ENCODE measurements at regions not wholly inside any gene's neighbourhood (a gene's known extent, or its start where the extent isn't known, plus 50 kb on each side); places are given as distances from the start of the nearest gene placed in this dataset.

DNA sequence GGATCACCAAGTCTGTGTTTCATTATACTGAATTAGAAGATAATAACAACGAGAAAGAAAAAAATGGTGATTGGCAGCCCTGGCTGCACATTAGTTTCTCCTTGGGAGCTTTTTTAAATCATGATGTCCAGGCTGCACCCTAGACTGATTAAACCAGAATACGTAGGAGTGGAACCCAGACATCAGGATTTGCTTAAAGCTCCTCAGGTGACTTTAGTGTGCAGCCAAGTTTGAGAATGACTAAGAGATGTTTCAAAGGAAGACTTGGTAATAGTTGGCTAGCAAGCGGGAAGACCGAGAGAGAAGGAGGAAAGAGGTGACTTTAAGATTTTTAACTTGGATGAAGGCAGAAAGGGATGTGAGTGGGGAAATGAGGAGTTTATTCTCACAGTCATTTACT, 71.4 kb upstream of the SERP2 start:
- TF ChIP-seq YY1 (IDR thresholded peaks at IDR 0.05; ENCODE audit: insufficient read depth, insufficient read length) (no peak), ZNF274 (IDR thresholded peaks at IDR 0.05; ENCODE audit: low read depth, low read length) (no peak), SUZ12 (IDR thresholded peaks at IDR 0.05; ENCODE audit: extremely low read depth, insufficient read depth, insufficient read length) (no peak)
